Loucy (cell line): ENCODE measurements at regions not wholly inside any gene's neighbourhood (a gene's known extent, or its start where the extent isn't known, plus 50 kb on each side); places are given as distances from the start of the nearest gene placed in this dataset.

Source experiments
- H2AFZ ChIP-seq: fragments of 200-600 bp; sonication (generic); 2 replicates; pipeline ENCODE4 v1.6.0; 2016; ENCODE audit warnings: antibody characterized with exemption, mild to moderate bottlenecking, low read length, moderate library complexity
- H3F3A ChIP-seq: fragments of 200-600 bp; 2 replicates; pipeline ENCODE4 v1.6.0; 2016; ENCODE audit warnings: antibody characterized with exemption, low read depth, mild to moderate bottlenecking
- H3K27me3 ChIP-seq: fragments of 200-600 bp; sonication (generic); 2 replicates; pipeline ENCODE4 v1.6.1; 2014; ENCODE audit warnings: low read length, mild to moderate bottlenecking; ENCODE audit not compliant: insufficient read depth, poor library complexity, severe bottlenecking
- H3K36me3 ChIP-seq: fragments of 200-600 bp; sonication (generic); 2 replicates; pipeline ENCODE4 v1.6.1; 2016; ENCODE audit warnings: low read length; ENCODE audit not compliant: insufficient read depth
- H3K4me1 ChIP-seq: fragments of 200-600 bp; sonication (generic); 2 replicates; pipeline ENCODE4 v1.5.1; 2014; ENCODE audit warnings: low read length, mild to moderate bottlenecking; ENCODE audit not compliant: insufficient read depth, poor library complexity, severe bottlenecking
- H3K4me2 ChIP-seq: fragments of 200-600 bp; sonication (generic); 2 replicates; pipeline ENCODE4 v1.6.0; 2014; ENCODE audit warnings: antibody characterized with exemption, low read length, low read depth, mild to moderate bottlenecking; ENCODE audit not compliant: poor library complexity, severe bottlenecking
- H3K4me3 ChIP-seq: fragments of 200-600 bp; sonication (generic); 2 replicates; pipeline ENCODE4 v1.5.1; 2014; ENCODE audit warnings: low read length, mild to moderate bottlenecking, mixed read lengths; ENCODE audit not compliant: poor library complexity, severe bottlenecking
- H3K79me2 ChIP-seq: fragments of 200-600 bp; sonication (generic); 2 replicates; pipeline ENCODE4 v1.6.1; 2014; ENCODE audit warnings: low read length; ENCODE audit not compliant: insufficient read depth
- H3K9ac ChIP-seq: fragments of 200-600 bp; sonication (generic); 2 replicates; pipeline ENCODE4 v1.6.0; 2014; ENCODE audit warnings: mild to moderate bottlenecking, low read depth, low read length, moderate library complexity; ENCODE audit not compliant: poor library complexity, severe bottlenecking
- H3K9me2 ChIP-seq: fragments of 200-600 bp; sonication (generic); replicated peaks from 2 replicates; pipeline ENCODE4 v1.6.1; 2016; ENCODE audit warnings: low read depth, low read length, mixed read lengths
- H3K9me3 ChIP-seq: fragments of 200-600 bp; sonication (generic); 2 replicates; pipeline ENCODE4 v1.6.1; 2014; ENCODE audit warnings: mild to moderate bottlenecking, antibody characterized with exemption, low read length, low read depth; ENCODE audit not compliant: insufficient read depth
- H4K20me1 ChIP-seq: fragments of 200-600 bp; sonication (generic); 2 replicates; pipeline ENCODE4 v1.6.0; 2014; ENCODE audit warnings: antibody characterized with exemption, low read length, mild to moderate bottlenecking; ENCODE audit not compliant: insufficient read depth, poor library complexity, severe bottlenecking
- EZH2phosphoT487 ChIP-seq: fragments of 200-600 bp; IDR thresholded peaks from 2 replicates; pipeline ENCODE4 v1.6.1; 2018; ENCODE audit warnings: antibody characterized with exemption, mild to moderate bottlenecking, moderate library complexity, borderline replicate concordance
- TF ChIP-seq, protein P1 (sequence below): fragments of 200-600 bp; sonication (generic); conservative IDR thresholded peaks from 2 replicates; pipeline ENCODE4 v1.5.1; 2014; ENCODE audit warnings: mild to moderate bottlenecking, antibody characterized with exemption, low read length

GRCh38 chr21:16563795-16564194 lies 834.0 kb downstream of the USP25 start:
- Histone ChIP-seq H3K9me3 (no peaks in the 10 kb centered on the region), H4K20me1 (no peaks in the 10 kb centered on the region), H3K4me1 (no peaks in the 10 kb centered on the region), H3K27me3 (no peaks in the 10 kb centered on the region), H3K4me3 (no peak overlapping the region), H3K36me3 (no peaks in the 10 kb centered on the region), H3K9me2 (no peaks in the 10 kb centered on the region), H3K9ac (no peak overlapping the region), H2AFZ (no peak overlapping the region), H3F3A (no peaks in the 10 kb centered on the region), H3K79me2 (no peaks in the 10 kb centered on the region), H3K4me2 (no peak overlapping the region)
- no peak for TF ChIP-seq EZH2phosphoT487
- TF ChIP-seq, protein P1, sequence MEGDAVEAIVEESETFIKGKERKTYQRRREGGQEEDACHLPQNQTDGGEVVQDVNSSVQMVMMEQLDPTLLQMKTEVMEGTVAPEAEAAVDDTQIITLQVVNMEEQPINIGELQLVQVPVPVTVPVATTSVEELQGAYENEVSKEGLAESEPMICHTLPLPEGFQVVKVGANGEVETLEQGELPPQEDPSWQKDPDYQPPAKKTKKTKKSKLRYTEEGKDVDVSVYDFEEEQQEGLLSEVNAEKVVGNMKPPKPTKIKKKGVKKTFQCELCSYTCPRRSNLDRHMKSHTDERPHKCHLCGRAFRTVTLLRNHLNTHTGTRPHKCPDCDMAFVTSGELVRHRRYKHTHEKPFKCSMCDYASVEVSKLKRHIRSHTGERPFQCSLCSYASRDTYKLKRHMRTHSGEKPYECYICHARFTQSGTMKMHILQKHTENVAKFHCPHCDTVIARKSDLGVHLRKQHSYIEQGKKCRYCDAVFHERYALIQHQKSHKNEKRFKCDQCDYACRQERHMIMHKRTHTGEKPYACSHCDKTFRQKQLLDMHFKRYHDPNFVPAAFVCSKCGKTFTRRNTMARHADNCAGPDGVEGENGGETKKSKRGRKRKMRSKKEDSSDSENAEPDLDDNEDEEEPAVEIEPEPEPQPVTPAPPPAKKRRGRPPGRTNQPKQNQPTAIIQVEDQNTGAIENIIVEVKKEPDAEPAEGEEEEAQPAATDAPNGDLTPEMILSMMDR, result no peak

GRCh38 chr21:16568244-16568643 lies 838.5 kb downstream of the USP25 start:
- H3K9me2 ChIP-seq, result no peaks in the 10 kb centered on the region
- no peak overlapping the region for H2AFZ ChIP-seq
- no peak overlapping the region for H3K4me2 ChIP-seq
- H3K79me2 ChIP-seq, result no peaks in the 10 kb centered on the region
- H3K27me3 ChIP-seq, result no peaks in the 10 kb centered on the region
- H3K9ac ChIP-seq, result no peak overlapping the region
- H3K9me3 ChIP-seq, result no peaks in the 10 kb centered on the region
- no peak overlapping the region for H3K4me3 ChIP-seq
- H3K4me1 ChIP-seq, result no peaks in the 10 kb centered on the region
- TF ChIP-seq EZH2phosphoT487, result no peak
- TF ChIP-seq, protein P1, result no peak
- H4K20me1 ChIP-seq, result no peaks in the 10 kb centered on the region
- H3F3A ChIP-seq, result no peaks in the 10 kb centered on the region
- no peaks in the 10 kb centered on the region for H3K36me3 ChIP-seq

DNA sequence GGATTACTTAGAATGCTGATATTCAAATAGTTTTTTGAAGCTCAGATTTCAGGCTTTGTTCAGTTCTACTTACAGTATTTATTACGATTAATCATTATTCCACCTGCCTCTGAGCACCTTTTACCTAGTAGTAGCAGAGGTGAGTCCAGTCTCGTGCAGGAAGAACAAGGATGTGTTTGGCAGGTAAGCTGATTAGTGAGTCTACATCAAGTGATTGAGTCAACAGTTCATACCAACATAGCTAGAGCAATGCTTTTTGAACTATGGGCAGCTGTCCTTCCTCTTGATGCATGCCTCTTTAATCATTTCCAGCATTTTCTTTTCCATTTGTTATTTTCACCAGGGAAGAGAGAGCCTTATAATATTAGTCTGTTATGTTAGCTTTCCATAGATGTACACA lies 838.9 kb downstream of the USP25 start:
- H3K4me3 ChIP-seq, result no peak overlapping the region
- H3K36me3 ChIP-seq, result no peaks in the 10 kb centered on the region
- TF ChIP-seq, protein P1, result no peak
- no peak for TF ChIP-seq EZH2phosphoT487

More for the DNA sequence above, 838.9 kb downstream of the USP25 start:
- Histone ChIP-seq H3K9me2 (no peaks in the 10 kb centered on the region), H4K20me1 (no peaks in the 10 kb centered on the region), H3K79me2 (no peaks in the 10 kb centered on the region), H2AFZ (no peak overlapping the region), H3F3A (no peaks in the 10 kb centered on the region), H3K9me3 (no peaks in the 10 kb centered on the region), H3K27me3 (no peaks in the 10 kb centered on the region), H3K9ac (no peak overlapping the region), H3K4me2 (no peak overlapping the region), H3K4me1 (no peaks in the 10 kb centered on the region)
